Stomach smooth muscle (tissue), 2 donors: ENCODE measurements at regions not wholly inside any gene's neighbourhood (a gene's known extent, or its start where the extent isn't known, plus 50 kb on each side); places are given as distances from the start of the nearest gene placed in this dataset.

Source experiments
- H3K27ac ChIP-seq: one replicate; pipeline ENCODE4 v1.7.0; 2013; ENCODE audit warnings: mild to moderate bottlenecking, low read length, inconsistent platforms
- H3K27me3 ChIP-seq, 2 donors: one replicate each; pipeline ENCODE4 v1.7.0; 2013; ENCODE audit warnings: low read length in 2 of 2; ENCODE audit not compliant: insufficient read depth in 2 of 2, control insufficient read depth in 1 of 2
- H3K36me3 ChIP-seq, 2 donors: one replicate each; pipeline ENCODE4 v1.7.0; 2013; ENCODE audit warnings: low read length in 2 of 2; ENCODE audit not compliant: control insufficient read depth in 2 of 2, insufficient read depth in 2 of 2
- H3K4me1 ChIP-seq: one replicate; pipeline ENCODE4 v1.7.0; 2013; ENCODE audit warnings: low read length; ENCODE audit not compliant: control insufficient read depth, insufficient read depth
- H3K4me3 ChIP-seq, 2 donors: one replicate each; pipeline ENCODE4 v1.7.0; 2013; ENCODE audit warnings: low read length in 2 of 2
- H3K9ac ChIP-seq, 2 donors: one replicate each; pipeline ENCODE4 v1.7.0; 2013; ENCODE audit warnings: low read length in 2 of 2, mild to moderate bottlenecking in 1 of 2
- H3K9me3 ChIP-seq, 2 donors: one replicate each; pipeline ENCODE4 v1.7.0; 2013; ENCODE audit warnings: low read length in 2 of 2; ENCODE audit not compliant: control insufficient read depth in 2 of 2
- donor health status: healthy.
- donor health status: Pancreatic carcinoma.

DNA sequence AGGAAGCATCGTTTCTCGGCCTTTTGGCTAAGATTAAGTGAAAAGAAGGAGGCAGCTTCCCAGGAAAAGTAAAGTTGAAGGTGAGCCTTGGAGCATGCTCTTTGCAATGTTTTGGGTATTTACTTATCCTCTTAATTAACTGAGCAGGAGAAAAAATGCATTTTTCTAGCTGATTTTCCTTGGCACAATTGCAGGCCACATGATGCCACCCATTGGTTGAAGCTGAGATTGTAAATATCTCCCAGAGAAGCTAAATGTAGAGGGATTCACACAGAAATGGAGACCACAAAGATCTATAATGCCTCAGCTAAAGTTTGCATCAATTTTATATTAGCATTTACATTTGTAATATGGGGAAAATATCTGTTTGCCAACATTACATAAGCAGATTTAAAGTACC lies 294.1 kb downstream of the KCNS3 start:
- H3K27ac ChIP-seq: no peak overlapping the region
- H3K9me3 ChIP-seq: no peaks in the 10 kb centered on the region

DNA sequence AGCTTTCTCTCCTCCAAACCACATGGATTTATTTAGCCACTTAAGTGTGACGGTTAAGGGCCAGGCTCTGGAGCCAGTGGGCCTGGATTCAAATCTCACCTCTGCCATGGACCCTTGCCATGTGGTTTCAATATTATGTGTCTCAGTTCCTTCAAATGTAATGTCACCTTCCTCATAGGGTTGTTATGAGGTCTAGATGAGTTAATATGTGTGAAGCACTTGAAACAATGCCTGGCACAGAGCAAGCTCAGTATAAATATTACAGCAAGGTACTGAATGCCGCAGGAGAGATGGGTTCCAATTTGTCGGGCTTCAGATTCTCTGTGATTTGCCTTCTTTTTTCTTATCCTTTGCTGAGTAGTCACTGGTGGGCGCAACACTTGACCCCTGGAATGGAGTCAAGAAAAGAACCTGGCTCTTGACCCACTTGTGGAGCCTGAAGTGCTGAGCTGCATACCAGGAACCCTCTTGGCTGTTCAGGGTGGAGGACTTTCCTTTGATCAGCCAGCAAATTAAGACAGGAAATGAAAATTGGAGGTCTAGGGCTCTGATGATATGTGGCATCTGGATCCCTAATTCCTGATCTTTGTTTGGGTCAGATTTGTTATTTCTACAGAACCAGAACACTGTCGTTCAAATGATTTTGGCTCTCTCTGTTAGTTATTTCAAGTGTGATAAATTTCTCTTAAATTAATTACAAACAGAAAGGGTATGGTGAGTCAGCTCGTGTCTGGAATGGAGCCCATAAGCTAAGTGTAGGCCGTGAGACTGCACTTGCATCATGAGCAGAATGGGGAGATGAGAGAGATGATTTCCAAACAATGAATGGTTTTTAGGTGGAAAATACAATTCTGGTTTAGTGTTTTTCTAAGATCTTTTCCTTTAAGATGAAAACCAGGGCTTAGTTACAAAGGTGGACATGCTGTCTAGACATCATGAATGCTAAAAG lies 293.0 kb downstream of the KCNS3 start:
- Histone ChIP-seq H3K27me3 (no peaks in the 10 kb centered on the region), H3K4me3 (no peak overlapping the region), H3K27ac (no peak overlapping the region), H3K36me3 (no peaks in the 10 kb centered on the region), H3K4me1 (peaks cover 10% of the 10 kb centered on the region), H3K9me3 (no peaks in the 10 kb centered on the region), H3K9ac (no peak overlapping the region)

More for the DNA sequence above, 294.1 kb downstream of the KCNS3 start:
- no peak overlapping the region for H3K4me3 ChIP-seq
- no peaks in the 10 kb centered on the region for H3K27me3 ChIP-seq
- no peak overlapping the region for H3K9ac ChIP-seq
- H3K36me3 ChIP-seq: no peaks in the 10 kb centered on the region
- H3K4me1 ChIP-seq: peaks cover 10% of the 10 kb centered on the region

- Histone ChIP-seq H3K36me3 (no peaks in the 10 kb centered on the region), H3K9ac (no peak overlapping the region), H3K9me3 (no peaks in the 10 kb centered on the region), H3K27me3 (no peaks in the 10 kb centered on the region), H3K4me1 (peaks cover 10% of the 10 kb centered on the region), H3K4me3 (no peak overlapping the region), H3K27ac (no peak overlapping the region)
Observed at GRCh38 chr2:18170642-18171041, 292.2 kb downstream of the KCNS3 start.

- Histone ChIP-seq H3K4me1 (peaks cover 10% of the 10 kb centered on the region), H3K9me3 (no peaks in the 10 kb centered on the region), H3K27me3 (no peaks in the 10 kb centered on the region), H3K4me3 (no peak overlapping the region), H3K36me3 (no peaks in the 10 kb centered on the region), H3K27ac (no peak overlapping the region), H3K9ac (no peak overlapping the region)
Observed at GRCh38 chr2:18169893-18170175, 291.4 kb downstream of the KCNS3 start.

DNA sequence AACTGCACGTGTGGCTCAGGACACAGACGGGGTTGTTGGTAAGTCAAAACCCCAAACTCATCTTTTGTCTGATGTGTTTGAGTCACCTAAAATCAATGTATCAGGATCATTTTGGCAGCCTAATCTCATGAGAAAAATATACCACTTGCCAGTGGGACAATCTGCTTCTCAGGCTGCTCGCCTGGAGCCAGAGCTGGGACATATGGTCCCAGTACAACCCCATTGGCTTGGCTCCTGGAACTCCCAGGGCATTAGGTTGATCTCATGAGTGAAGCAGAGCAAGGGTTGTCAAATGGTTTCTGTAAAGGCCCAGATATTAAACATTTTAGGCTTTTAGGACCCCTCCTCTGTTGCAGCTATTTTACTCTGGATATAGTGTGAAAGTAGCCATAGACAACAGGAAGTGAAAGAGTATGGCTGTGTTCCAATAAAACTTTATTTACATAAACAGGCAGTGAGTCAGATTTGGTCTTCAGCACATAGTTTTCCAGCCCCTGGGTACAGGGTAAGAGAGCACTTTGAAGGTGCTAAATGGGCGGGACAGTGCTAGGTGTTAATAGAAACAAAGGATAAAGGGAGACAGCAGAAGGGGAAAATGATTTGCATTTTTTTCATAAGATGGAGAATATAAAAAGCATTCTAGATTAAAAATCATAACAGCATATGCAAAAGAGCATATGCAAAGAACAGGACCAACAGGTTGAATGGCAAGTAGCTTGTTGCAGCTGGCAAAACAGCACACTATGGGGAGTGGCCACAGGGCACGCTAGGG lies 290.8 kb downstream of the KCNS3 start:
- Histone ChIP-seq H3K4me3 (no peak overlapping the region), H3K36me3 (no peaks in the 10 kb centered on the region), H3K27ac (no peak overlapping the region), H3K27me3 (no peaks in the 10 kb centered on the region), H3K4me1 (peaks cover 10% of the 10 kb centered on the region), H3K9me3 (no peaks in the 10 kb centered on the region), H3K9ac (no peak overlapping the region)

GRCh38 chr2:18167871-18168270 lies 289.4 kb downstream of the KCNS3 start:
- Histone ChIP-seq H3K27ac (no peak overlapping the region), H3K4me1 (peaks cover 10% of the 10 kb centered on the region), H3K9me3 (no peaks in the 10 kb centered on the region), H3K36me3 (no peaks in the 10 kb centered on the region), H3K4me3 (no peak overlapping the region), H3K27me3 (no peaks in the 10 kb centered on the region), H3K9ac (no peak overlapping the region)

- H3K4me3 ChIP-seq: no peak overlapping the region
- H3K9me3 ChIP-seq: no peaks in the 10 kb centered on the region
- no peaks in the 10 kb centered on the region for H3K27me3 ChIP-seq
- H3K36me3 ChIP-seq: no peaks in the 10 kb centered on the region
- no peaks in the 10 kb centered on the region for H3K4me1 ChIP-seq
- no peak overlapping the region for H3K9ac ChIP-seq
- H3K27ac ChIP-seq: no peak overlapping the region
Observed at GRCh38 chr2:18161681-18162080, 283.2 kb downstream of the KCNS3 start.

GRCh38 chr2:18159896-18160295 lies 281.4 kb downstream of the KCNS3 start:
- no peak overlapping the region for H3K9ac ChIP-seq
- no peaks in the 10 kb centered on the region for H3K9me3 ChIP-seq
- H3K4me1 ChIP-seq: no peaks in the 10 kb centered on the region
- no peaks in the 10 kb centered on the region for H3K27me3 ChIP-seq
- no peak overlapping the region for H3K27ac ChIP-seq
- H3K36me3 ChIP-seq: no peaks in the 10 kb centered on the region
- H3K4me3 ChIP-seq: no peak overlapping the region

GRCh38 chr2:18156421-18156820 lies 278.0 kb downstream of the KCNS3 start:
- Histone ChIP-seq H3K9me3 (no peaks in the 10 kb centered on the region), H3K27me3 (no peaks in the 10 kb centered on the region), H3K9ac (no peak overlapping the region), H3K27ac (no peak overlapping the region), H3K36me3 (no peaks in the 10 kb centered on the region), H3K4me3 (no peak overlapping the region), H3K4me1 (no peaks in the 10 kb centered on the region)

GRCh38 chr2:18156002-18156401 lies 277.5 kb downstream of the KCNS3 start:
- no peaks in the 10 kb centered on the region for H3K36me3 ChIP-seq
- no peaks in the 10 kb centered on the region for H3K4me1 ChIP-seq
- no peak overlapping the region for H3K4me3 ChIP-seq
- no peak overlapping the region for H3K27ac ChIP-seq
- H3K9ac ChIP-seq: no peak overlapping the region
- no peaks in the 10 kb centered on the region for H3K9me3 ChIP-seq
- H3K27me3 ChIP-seq: no peaks in the 10 kb centered on the region

- no peak overlapping the region for H3K9ac ChIP-seq
Observed at GRCh38 chr2:18154812-18155211, 276.3 kb downstream of the KCNS3 start.

More at GRCh38 chr2:18154812-18155211, 276.3 kb downstream of the KCNS3 start:
- H3K27ac ChIP-seq: no peak overlapping the region
- no peaks in the 10 kb centered on the region for H3K27me3 ChIP-seq
- H3K9me3 ChIP-seq: no peaks in the 10 kb centered on the region
- H3K4me1 ChIP-seq: no peaks in the 10 kb centered on the region
- H3K36me3 ChIP-seq: no peaks in the 10 kb centered on the region
- no peak overlapping the region for H3K4me3 ChIP-seq
